DMS114 treated with DMSO at 0.1 percent for 48 hours (cell line): ENCODE measurements at regions not wholly inside any gene's neighbourhood (a gene's known extent, or its start where the extent isn't known, plus 50 kb on each side); places are given as distances from the start of the nearest gene placed in this dataset.
"Not testable (repeated sequence)": the region's sequence is repeated elsewhere in the genome, so short reads cannot be mapped to it uniquely, and the experiment has no call there.

Experiments used
- DNase-seq: peaks from one replicate; lab custom pipeline; 2025; ENCODE audit not compliant: unreplicated experiment; lab: John Stamatoyannopoulos, UW

GRCh38 chr10:117458571-117458970 lies 83.3 kb upstream of the PDZD8 start:
- no peak for DNase-seq

- no peak for DNase-seq
Measured at GRCh38 chr10:117457932-117458331, 82.7 kb upstream of the PDZD8 start.

GRCh38 chr10:117457071-117457810 lies 82.0 kb upstream of the PDZD8 start:
- no peak for DNase-seq

- DNase-seq = no peak
Measured at GRCh38 chr10:117455346-117455745, 80.1 kb upstream of the PDZD8 start.

GRCh38 chr10:117454502-117454901 lies 79.3 kb upstream of the PDZD8 start:
- no peak for DNase-seq

GRCh38 chr10:117453484-117453883 lies 78.2 kb upstream of the PDZD8 start:
- DNase-seq = not testable (repeated sequence)

- DNase-seq = no peak
Measured at GRCh38 chr10:117450940-117451339, 75.7 kb upstream of the PDZD8 start.

- DNase-seq = no peak
Measured at GRCh38 chr10:117449636-117450035, 74.4 kb upstream of the PDZD8 start.

GRCh38 chr10:117448802-117449201 lies 73.6 kb upstream of the PDZD8 start:
- no peak for DNase-seq

- DNase-seq = no peak
Measured at GRCh38 chr10:117445992-117446391, 70.8 kb upstream of the PDZD8 start.

- no peak for DNase-seq
Measured at GRCh38 chr10:117444497-117445040, 69.3 kb upstream of the PDZD8 start.

- DNase-seq = no peak
Measured at GRCh38 chr10:117443686-117444041, 68.4 kb upstream of the PDZD8 start.

- DNase-seq = no peak
Measured at GRCh38 chr10:117442944-117443685, 67.9 kb upstream of the PDZD8 start.

- DNase-seq = no peak
Measured at GRCh38 chr10:117442521-117442920, 67.3 kb upstream of the PDZD8 start.

- no peak for DNase-seq
Measured at GRCh38 chr10:117441812-117442443, 66.7 kb upstream of the PDZD8 start.

- DNase-seq = no peak
Measured at GRCh38 chr10:117441361-117441760, 66.1 kb upstream of the PDZD8 start.

GRCh38 chr10:117439243-117439912 lies 64.1 kb upstream of the PDZD8 start:
- no peak for DNase-seq

- no peak for DNase-seq
Measured at GRCh38 chr10:117432866-117433265, 57.6 kb upstream of the PDZD8 start.

GRCh38 chr10:117431160-117431559 lies 55.9 kb upstream of the PDZD8 start:
- DNase-seq = peak; percentile 47

GRCh38 chr10:117430535-117430934 lies 55.3 kb upstream of the PDZD8 start:
- DNase-seq = not testable (repeated sequence)

- no peak for DNase-seq
Measured at GRCh38 chr10:117429643-117430265, 54.5 kb upstream of the PDZD8 start.
